OCI-LY1 (cell line): ENCODE measurements at regions not wholly inside any gene's neighbourhood (a gene's known extent, or its start where the extent isn't known, plus 50 kb on each side); places are given as distances from the start of the nearest gene placed in this dataset.

ENCODE experiments used
- EZH2 ChIP-seq: fragments of 200-600 bp; sonication (generic), shearing (Covaris generic); IDR thresholded peaks from 2 replicates; pipeline ENCODE4 v1.8.0; 2017; ENCODE audit warnings: borderline replicate concordance, mixed run types, mild to moderate bottlenecking, antibody characterized with exemption, low read length, moderate library complexity, mixed read lengths
- TF ChIP-seq, protein P1 (sequence below): fragments of 200-600 bp; sonication (generic), shearing (Covaris generic); IDR thresholded peaks from 2 replicates; pipeline ENCODE4 v1.5.1; 2017; ENCODE audit warnings: mild to moderate bottlenecking, antibody characterized with exemption, low read length, moderate library complexity, mixed read lengths

DNA sequence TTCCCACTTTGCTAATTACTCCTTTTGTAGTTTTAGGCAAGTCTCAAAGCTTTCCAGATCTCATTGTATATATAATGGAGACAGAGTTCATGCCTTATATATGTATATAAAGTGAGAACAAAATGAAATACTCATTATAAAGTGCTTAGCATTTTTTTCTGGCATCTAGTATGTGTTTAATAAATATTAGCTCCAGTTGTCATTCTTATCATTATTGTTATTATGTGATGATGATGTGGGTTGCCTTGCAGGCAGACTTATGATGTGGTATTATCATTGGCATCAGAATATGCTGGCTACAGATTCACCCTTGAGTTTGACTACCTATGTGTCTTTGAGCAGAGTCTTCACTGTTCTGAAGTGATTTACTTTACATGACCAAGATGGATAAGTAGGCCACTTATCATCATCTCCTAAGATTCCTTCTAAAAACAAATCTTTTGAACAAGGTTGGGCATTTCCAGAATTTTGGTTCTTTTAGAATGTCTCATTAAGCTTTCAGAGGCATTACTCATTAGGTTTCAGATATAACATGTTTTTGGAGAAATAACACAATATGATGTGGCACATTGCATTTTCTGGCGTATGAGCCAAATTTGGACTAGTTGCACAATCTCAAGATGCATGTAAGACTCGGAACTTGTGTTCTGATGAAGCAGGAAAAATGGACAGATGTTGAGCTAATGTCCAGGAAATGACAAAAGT is 145.6 kb upstream of the TNC start:
- TF ChIP-seq, protein P1, sequence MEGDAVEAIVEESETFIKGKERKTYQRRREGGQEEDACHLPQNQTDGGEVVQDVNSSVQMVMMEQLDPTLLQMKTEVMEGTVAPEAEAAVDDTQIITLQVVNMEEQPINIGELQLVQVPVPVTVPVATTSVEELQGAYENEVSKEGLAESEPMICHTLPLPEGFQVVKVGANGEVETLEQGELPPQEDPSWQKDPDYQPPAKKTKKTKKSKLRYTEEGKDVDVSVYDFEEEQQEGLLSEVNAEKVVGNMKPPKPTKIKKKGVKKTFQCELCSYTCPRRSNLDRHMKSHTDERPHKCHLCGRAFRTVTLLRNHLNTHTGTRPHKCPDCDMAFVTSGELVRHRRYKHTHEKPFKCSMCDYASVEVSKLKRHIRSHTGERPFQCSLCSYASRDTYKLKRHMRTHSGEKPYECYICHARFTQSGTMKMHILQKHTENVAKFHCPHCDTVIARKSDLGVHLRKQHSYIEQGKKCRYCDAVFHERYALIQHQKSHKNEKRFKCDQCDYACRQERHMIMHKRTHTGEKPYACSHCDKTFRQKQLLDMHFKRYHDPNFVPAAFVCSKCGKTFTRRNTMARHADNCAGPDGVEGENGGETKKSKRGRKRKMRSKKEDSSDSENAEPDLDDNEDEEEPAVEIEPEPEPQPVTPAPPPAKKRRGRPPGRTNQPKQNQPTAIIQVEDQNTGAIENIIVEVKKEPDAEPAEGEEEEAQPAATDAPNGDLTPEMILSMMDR, result no peak
- no peak for TF ChIP-seq EZH2
